NOMO-1 treated with DMSO at 0.1 percent for 48 hours (cell line): ENCODE measurements at regions not wholly inside any gene's neighbourhood (a gene's known extent, or its start where the extent isn't known, plus 50 kb on each side); places are given as distances from the start of the nearest gene placed in this dataset.
"Not testable (repeated sequence)": the region's sequence is repeated elsewhere in the genome, so short reads cannot be mapped to it uniquely, and the experiment has no call there.

Experiments used
- DNase-seq: peaks from one replicate; lab custom pipeline; 2025; ENCODE audit not compliant: unreplicated experiment; lab: John Stamatoyannopoulos, UW

- no peak for DNase-seq
These were observed 177.1 kb upstream of the MAN1A1 start for GRCh38 chr6:119526561-119527230.

- no peak for DNase-seq
These were observed 174.8 kb upstream of the MAN1A1 start for GRCh38 chr6:119524410-119524809.

GRCh38 chr6:119523556-119523955, 174.0 kb upstream of the MAN1A1 start:
- DNase-seq = no peak

- DNase-seq = no peak
These were observed 171.7 kb upstream of the MAN1A1 start for GRCh38 chr6:119521251-119521650.

- no peak for DNase-seq
These were observed 167.9 kb upstream of the MAN1A1 start for GRCh38 chr6:119517428-119517827.

GRCh38 chr6:119514345-119514744, 164.8 kb upstream of the MAN1A1 start:
- no peak for DNase-seq

- DNase-seq = no peak
These were observed 161.5 kb upstream of the MAN1A1 start for GRCh38 chr6:119511024-119511423.

GRCh38 chr6:119510246-119510645, 160.7 kb upstream of the MAN1A1 start:
- DNase-seq = no peak

GRCh38 chr6:119506631-119507174, 157.1 kb upstream of the MAN1A1 start:
- no peak for DNase-seq

GRCh38 chr6:119501798-119502483, 152.4 kb upstream of the MAN1A1 start:
- DNase-seq = no peak

- DNase-seq = no peak
These were observed 150.2 kb upstream of the MAN1A1 start for GRCh38 chr6:119499797-119500196.

GRCh38 chr6:119497988-119498727, 148.6 kb upstream of the MAN1A1 start:
- DNase-seq = no peak

- DNase-seq = no peak
These were observed 145.7 kb upstream of the MAN1A1 start for GRCh38 chr6:119495230-119495683.

GRCh38 chr6:119493980-119494379, 144.4 kb upstream of the MAN1A1 start:
- no peak for DNase-seq

GRCh38 chr6:119491112-119491511, 141.6 kb upstream of the MAN1A1 start:
- DNase-seq = not testable (repeated sequence)

GRCh38 chr6:119490050-119490449, 140.5 kb upstream of the MAN1A1 start:
- not testable (repeated sequence) for DNase-seq

GRCh38 chr6:119484598-119484997, 135.0 kb upstream of the MAN1A1 start:
- no peak for DNase-seq

GRCh38 chr6:119483908-119484307, 134.3 kb upstream of the MAN1A1 start:
- DNase-seq = no peak

GRCh38 chr6:119482850-119483285, 133.3 kb upstream of the MAN1A1 start:
- no peak for DNase-seq

- no peak for DNase-seq
These were observed 132.4 kb upstream of the MAN1A1 start for GRCh38 chr6:119481976-119482375.

GRCh38 chr6:119480961-119481497, 131.5 kb upstream of the MAN1A1 start:
- no peak for DNase-seq
